ENCODE measurements at regions not wholly inside any gene's neighbourhood (a gene's known extent, or its start where the extent isn't known, plus 50 kb on each side); places are given as distances from the start of the nearest gene placed in this dataset.

- Histone ChIP-seq H3K4me3 (no peak overlapping the region), H3K27ac (no peak overlapping the region), H3K9me3 (peaks cover 0 to 7% of the 10 kb centered on the region in 2 donors), H3K4me1 (no peaks in the 10 kb centered on the region), H3K27me3 (no peaks in the 10 kb centered on the region), H3K36me3 (no peaks in the 10 kb centered on the region)
- intact Hi-C loops (cut with DNase I), result no loop called here
- ATAC-seq (no peak), DNase-seq (no peak)
- no peak for TF ChIP-seq CTCF (IDR thresholded peaks at IDR 0.05)
Measured at GRCh38 chr7:126001349-126001748, 1071.7 kb upstream of the POT1 start.

GRCh38 chr7:125984795-125985194, 1055.2 kb upstream of the POT1 start:
- intact Hi-C loops (cut with DNase I), result no loop called here

GRCh38 chr7:125971656-125972055, 1042.0 kb upstream of the POT1 start:
- H3K9me3 ChIP-seq, result no peaks in the 10 kb centered on the region
- no peak overlapping the region for H3K4me3 ChIP-seq
- H3K4me1 ChIP-seq, result no peaks in the 10 kb centered on the region
- no peaks in the 10 kb centered on the region for H3K36me3 ChIP-seq
- no peak for DNase-seq
- H3K27ac ChIP-seq, result no peak overlapping the region
- no peaks in the 10 kb centered on the region for H3K27me3 ChIP-seq
- no peak for ATAC-seq
- no peak for TF ChIP-seq CTCF (IDR thresholded peaks at IDR 0.05)
- intact Hi-C loops (cut with DNase I), result no loop called here

More at GRCh38 chr7:125984795-125985194, 1055.2 kb upstream of the POT1 start:
- ATAC-seq (no peak), DNase-seq (no peak)
- H3K9me3 ChIP-seq, result peaks cover 0 to 10% of the 10 kb centered on the region in 2 donors
- H3K27ac ChIP-seq, result no peak overlapping the region
- no peak overlapping the region for H3K4me3 ChIP-seq
- no peak for TF ChIP-seq CTCF (IDR thresholded peaks at IDR 0.05)
- no peaks in the 10 kb centered on the region for H3K4me1 ChIP-seq
- no peaks in the 10 kb centered on the region for H3K27me3 ChIP-seq
- no peaks in the 10 kb centered on the region for H3K36me3 ChIP-seq

GRCh38 chr7:125966278-125967048, 1036.8 kb upstream of the POT1 start:
- no peak for DNase-seq
- H3K4me3 ChIP-seq, result no peak overlapping the region
- intact Hi-C loops (cut with DNase I), result no loop called here
- ATAC-seq, result no peak
- H3K4me1 ChIP-seq, result no peaks in the 10 kb centered on the region
- H3K27ac ChIP-seq, result no peak overlapping the region
- no peaks in the 10 kb centered on the region for H3K27me3 ChIP-seq
- no peak for TF ChIP-seq CTCF (IDR thresholded peaks at IDR 0.05)
- no peaks in the 10 kb centered on the region for H3K36me3 ChIP-seq
- no peaks in the 10 kb centered on the region for H3K9me3 ChIP-seq

- no peaks in the 10 kb centered on the region for H3K36me3 ChIP-seq
- H3K4me1 ChIP-seq, result no peaks in the 10 kb centered on the region
- no peak overlapping the region for H3K4me3 ChIP-seq
- no peak for TF ChIP-seq CTCF (IDR thresholded peaks at IDR 0.05)
- H3K27ac ChIP-seq, result no peak overlapping the region
- H3K27me3 ChIP-seq, result no peaks in the 10 kb centered on the region
- no peak for ATAC-seq
- DNase-seq, result no peak
- peaks cover 0 to 8% of the 10 kb centered on the region in 2 donors for H3K9me3 ChIP-seq
- intact Hi-C loops (cut with DNase I), result no loop called here
Measured at GRCh38 chr7:125934955-125935354, 1005.3 kb upstream of the POT1 start.
